Erythroblast (primary cell): ENCODE measurements at regions not wholly inside any gene's neighbourhood (a gene's known extent, or its start where the extent isn't known, plus 50 kb on each side); places are given as distances from the start of the nearest gene placed in this dataset.

Source experiments
- GATA1 ChIP-seq: IDR thresholded peaks from 2 replicates; pipeline ENCODE4 v1.6.1; 2011; ENCODE audit warnings: low read depth, mild to moderate bottlenecking, control low read depth, low read length, moderate library complexity
- POLR2A ChIP-seq: IDR thresholded peaks from 2 replicates; pipeline ENCODE4 v1.6.1; 2011; ENCODE audit warnings: mild to moderate bottlenecking, low read length

DNA sequence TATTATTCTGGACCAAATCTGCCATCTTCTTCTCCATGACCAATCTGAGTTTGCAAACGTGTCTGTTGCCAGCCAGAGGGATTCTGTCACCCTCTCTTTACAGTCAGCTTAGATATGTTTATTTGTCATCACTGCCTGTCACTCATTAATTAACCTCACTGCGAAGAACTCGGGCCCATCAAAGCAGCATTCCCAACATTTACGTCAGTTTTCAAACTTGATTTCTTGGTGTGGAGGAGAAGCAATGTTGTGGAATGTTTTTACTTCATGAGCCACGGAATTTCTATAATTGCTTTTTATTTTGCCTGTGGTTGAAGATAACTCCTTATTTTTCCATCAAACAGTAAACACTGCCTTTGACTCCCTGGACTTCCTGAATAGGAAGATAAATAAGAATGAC is 91.8 kb upstream of the CNKSR3 start:
- TF ChIP-seq POLR2A (no peak), GATA1 (no peak)
